SK-N-SH (cell line): ENCODE measurements at regions not wholly inside any gene's neighbourhood (a gene's known extent, or its start where the extent isn't known, plus 50 kb on each side); places are given as distances from the start of the nearest gene placed in this dataset.
"Not testable (repeated sequence)": the region's sequence is repeated elsewhere in the genome, so short reads cannot be mapped to it uniquely, and the experiment has no call there.

Experiments
- CTCF ChIA-PET: fragments of 300-600, 350-600 bp; formaldehyde crosslinking; extraction: SDS; loops from one replicate; lab custom pipeline; 2021; lab: Yijun Ruan, JAX
- POLR2A ChIA-PET: fragments of 350-600 bp; sonication (Branson Sonifier 250); formaldehyde crosslinking; extraction: SDS; loops from one replicate; lab custom pipeline; 2020; ENCODE audit warnings: antibody characterized with exemption, inconsistent platforms; lab: Yijun Ruan, JAX
- DNase-seq: peaks from one replicate; pipeline ENCODE4 v3.0.0; 2012
- H2AFZ ChIP-seq: fragments of 200-600 bp; sonication (generic); 2 replicates; pipeline ENCODE4 v1.8.1; 2016; ENCODE audit warnings: antibody characterized with exemption, mild to moderate bottlenecking, low read depth
- H3F3A ChIP-seq: fragments of 200-600 bp; sonication (generic); replicated peaks from 2 replicates; pipeline ENCODE3; 2016; ENCODE audit warnings: antibody characterized with exemption, mild to moderate bottlenecking; ENCODE audit not compliant: insufficient read depth
- H3K27ac ChIP-seq, 2 experiments: fragments of 200-500 bp in 1 of 2; fragments of 200-600 bp in 1 of 2; sonication (Bioruptor generic) in 1 of 2; sonication (generic), shearing (Covaris generic) in 1 of 2; 2 replicates each; pipeline versions ENCODE4 v1.5.1 to v1.6.1; 2014 to 2016; ENCODE audit warnings: low read depth in 2 of 2, inconsistent platforms in 1 of 2, low read length in 1 of 2, mild to moderate bottlenecking in 1 of 2, mixed read lengths in 1 of 2
- H3K27me3 ChIP-seq: fragments of 200-600 bp; sonication (generic), shearing (Covaris generic); 2 replicates; pipeline ENCODE4 v1.6.1; 2016; ENCODE audit warnings: mixed run types; ENCODE audit not compliant: insufficient read depth
- H3K36me3 ChIP-seq, 2 experiments: fragments of 200-500 bp in 1 of 2; fragments of 200-600 bp in 1 of 2; sonication (Bioruptor generic) in 1 of 2; sonication (generic) in 1 of 2; replicated peaks in 1 of 2; 2 replicates each; pipeline versions ENCODE3 to v1.5.1; 2014 to 2016; ENCODE audit warnings: low read length in 1 of 2, mild to moderate bottlenecking in 1 of 2; ENCODE audit not compliant: insufficient read depth in 2 of 2, control insufficient read depth in 1 of 2
- H3K4me1 ChIP-seq, 2 experiments: fragments of 200-500 bp in 1 of 2; fragments of 200-600 bp in 1 of 2; sonication (Bioruptor generic) in 1 of 2; sonication (generic), shearing (Covaris generic) in 1 of 2; 2 replicates each; pipeline versions ENCODE4 v1.5.1 to v1.6.1; 2014 to 2016; ENCODE audit warnings: low read depth in 1 of 2, low read length in 1 of 2, mixed run types in 1 of 2; ENCODE audit not compliant: insufficient read depth in 2 of 2, control insufficient read depth in 1 of 2
- H3K4me2 ChIP-seq: fragments of 200-600 bp; sonication (generic), shearing (Covaris generic); 2 replicates; pipeline ENCODE4 v1.6.1; 2017; ENCODE audit warnings: mixed run types
- H3K4me3 ChIP-seq, 2 experiments: fragments of 200-500 bp in 1 of 2; fragments of 200-600 bp in 1 of 2; sonication (Bioruptor generic) in 1 of 2; sonication (generic), shearing (Covaris generic) in 1 of 2; 2 replicates each; pipeline versions ENCODE4 v1.5.1 to v1.8.1; 2014 to 2016; ENCODE audit warnings: low read depth in 2 of 2, inconsistent platforms in 1 of 2, low read length in 1 of 2, mild to moderate bottlenecking in 1 of 2, mixed read lengths in 1 of 2, moderate library complexity in 1 of 2
- H3K79me2 ChIP-seq: fragments of 200-600 bp; sonication (generic); 2 replicates; pipeline ENCODE4 v1.8.1; 2017; ENCODE audit warnings: mild to moderate bottlenecking; ENCODE audit not compliant: insufficient read depth
- H3K9ac ChIP-seq: fragments of 200-600 bp; sonication (generic); 2 replicates; pipeline ENCODE4 v1.6.1; 2017; ENCODE audit warnings: mixed run types
- H3K9me2 ChIP-seq: fragments of 200-600 bp; sonication (generic); 2 replicates; pipeline ENCODE4 v1.6.1; 2017; ENCODE audit warnings: mixed run types
- H3K9me3 ChIP-seq: fragments of 200-600 bp; sonication (generic); 2 replicates; pipeline ENCODE4 v1.6.1; 2017; ENCODE audit warnings: mixed run types, mild to moderate bottlenecking, moderate library complexity
- H4K20me1 ChIP-seq: fragments of 200-600 bp; sonication (generic); 2 replicates; pipeline ENCODE4 v1.6.1; 2017; ENCODE audit warnings: mild to moderate bottlenecking, mixed run types; ENCODE audit not compliant: insufficient read depth
- CHD2 ChIP-seq: fragments of 150-350 bp; IDR thresholded peaks from 2 replicates; pipeline ENCODE4 v1.6.1; 2018; ENCODE audit warnings: low read length; ENCODE audit not compliant: partially characterized antibody
- ELF1 ChIP-seq: IDR thresholded peaks from 2 replicates; pipeline ENCODE4 v1.4.0; 2012
- EZH2phosphoT487 ChIP-seq: fragments of 200-600 bp; sonication (generic); IDR thresholded peaks from 2 replicates; pipeline ENCODE4 v1.6.1; 2017; ENCODE audit warnings: low read depth, mixed run types, mild to moderate bottlenecking, antibody characterized with exemption, moderate library complexity, borderline replicate concordance
- FOXJ3 ChIP-seq: sonication (generic); formaldehyde crosslinking; IDR thresholded peaks from 2 replicates; pipeline ENCODE4 v1.5.1; 2020; ENCODE audit warnings: mild to moderate bottlenecking, missing genetic modification reagents
- GABPA ChIP-seq: IDR thresholded peaks from 2 replicates; pipeline ENCODE4 v1.4.0; 2012; ENCODE audit warnings: low read depth, mild to moderate bottlenecking
- GATA2 ChIP-seq: sonication (generic); formaldehyde crosslinking; IDR thresholded peaks from 2 replicates; pipeline ENCODE4 v1.5.0; 2020; ENCODE audit warnings: mild to moderate bottlenecking, missing genetic modification reagents
- MEF2A ChIP-seq: IDR thresholded peaks from 2 replicates; pipeline ENCODE4 v1.4.0; 2012; ENCODE audit warnings: low read depth, borderline replicate concordance
- RAD21 ChIP-seq: IDR thresholded peaks from 2 replicates; pipeline ENCODE4 v1.6.1; 2012; ENCODE audit warnings: mild to moderate bottlenecking, low read length
- RCOR1 ChIP-seq: fragments of 150-350 bp; IDR thresholded peaks from 2 replicates; pipeline ENCODE4 v1.6.1; 2017; ENCODE audit warnings: antibody characterized with exemption, low read length
- RXRA ChIP-seq: IDR thresholded peaks from 2 replicates; pipeline ENCODE4 v1.4.0; 2012; ENCODE audit warnings: low read depth, mild to moderate bottlenecking, borderline replicate concordance
- SMC3 ChIP-seq: IDR thresholded peaks from 2 replicates; pipeline ENCODE4 v1.6.1; 2012; ENCODE audit warnings: low read depth, low read length, improper control_type of control experiment
- TAF1 ChIP-seq: IDR thresholded peaks from 2 replicates; pipeline ENCODE4 v1.6.1; 2012; ENCODE audit warnings: low read depth, mild to moderate bottlenecking, low read length, moderate library complexity, borderline replicate concordance
- TCF12 ChIP-seq: IDR thresholded peaks from 2 replicates; pipeline ENCODE4 v1.4.0; 2012
- USF1 ChIP-seq: IDR thresholded peaks from 2 replicates; pipeline ENCODE4 v1.4.0; 2012; ENCODE audit warnings: low read depth, borderline replicate concordance
- WGBS: methylation state at CpG from one replicate; pipeline ENCODE4 v1.1.6; 2017; ENCODE audit warnings: low lambda C conversion rate; 5-methylcytosine and 5-hydroxymethylcytosine counted together
- TF ChIP-seq, protein P1 (sequence below): IDR thresholded peaks from 2 replicates; pipeline ENCODE4 v1.4.0; 2012; ENCODE audit warnings: low read depth, borderline replicate concordance
- TF ChIP-seq, protein P2 (sequence below): IDR thresholded peaks from 2 replicates; pipeline ENCODE4 v1.4.0; 2012; ENCODE audit warnings: low read depth

- TF ChIP-seq TCF12 (no peak), USF1 (no peak), FOXJ3 (CRISPR knock-in tag) (no peak), GATA2 (CRISPR knock-in tag) (no peak), EZH2phosphoT487 (no peak), CHD2 (no peak)
Observed at GRCh38 chr5:82459626-82460025, 181.5 kb upstream of the RPS23 start (continued).

GRCh38 chr5:82455317-82455716 lies 177.2 kb upstream of the RPS23 start:
- DNase-seq, CTCF ChIA-PET, H3K9me3 ChIP-seq, H3F3A ChIP-seq, H3K27ac ChIP-seq, H3K9ac ChIP-seq, H3K4me2 ChIP-seq, H4K20me1 ChIP-seq, H2AFZ ChIP-seq, H3K79me2 ChIP-seq, POLR2A ChIA-PET, H3K27me3 ChIP-seq, H3K9me2 ChIP-seq, H3K4me1 ChIP-seq, H3K36me3 ChIP-seq, H3K4me3 ChIP-seq: not testable (repeated sequence)
- WGBS: 49% methylated on average over 4 of the region's 4 CpGs

DNA sequence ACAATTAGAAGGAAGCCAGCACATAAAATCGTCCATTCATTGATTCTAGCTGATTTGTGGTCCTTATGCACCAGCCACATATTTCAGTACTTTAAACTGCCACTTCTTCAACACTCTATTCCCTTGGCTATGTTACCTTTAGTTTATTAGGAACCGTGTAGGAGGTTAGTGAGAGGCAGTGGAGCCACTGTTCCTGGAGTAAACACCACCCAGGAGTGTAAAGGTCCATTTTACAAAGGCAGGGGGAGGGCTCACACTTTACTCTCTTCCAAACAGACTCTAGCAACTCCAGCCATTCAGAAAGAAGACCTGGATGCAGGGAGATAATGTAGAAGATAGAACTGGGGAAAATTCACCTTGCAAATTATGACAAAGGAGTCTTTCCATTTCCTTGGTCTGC lies 170.2 kb upstream of the RPS23 start:
- H3K9me3 ChIP-seq: no peaks in the 10 kb centered on the region
- TF ChIP-seq RXRA (no peak), USF1 (no peak), RAD21 (no peak), MEF2A (no peak), ELF1 (no peak), EZH2phosphoT487 (no peak), RCOR1 (no peak), TAF1 (no peak), TCF12 (no peak), GABPA (no peak), GATA2 (CRISPR knock-in tag) (no peak), SMC3 (no peak)
- TF ChIP-seq, protein P1, sequence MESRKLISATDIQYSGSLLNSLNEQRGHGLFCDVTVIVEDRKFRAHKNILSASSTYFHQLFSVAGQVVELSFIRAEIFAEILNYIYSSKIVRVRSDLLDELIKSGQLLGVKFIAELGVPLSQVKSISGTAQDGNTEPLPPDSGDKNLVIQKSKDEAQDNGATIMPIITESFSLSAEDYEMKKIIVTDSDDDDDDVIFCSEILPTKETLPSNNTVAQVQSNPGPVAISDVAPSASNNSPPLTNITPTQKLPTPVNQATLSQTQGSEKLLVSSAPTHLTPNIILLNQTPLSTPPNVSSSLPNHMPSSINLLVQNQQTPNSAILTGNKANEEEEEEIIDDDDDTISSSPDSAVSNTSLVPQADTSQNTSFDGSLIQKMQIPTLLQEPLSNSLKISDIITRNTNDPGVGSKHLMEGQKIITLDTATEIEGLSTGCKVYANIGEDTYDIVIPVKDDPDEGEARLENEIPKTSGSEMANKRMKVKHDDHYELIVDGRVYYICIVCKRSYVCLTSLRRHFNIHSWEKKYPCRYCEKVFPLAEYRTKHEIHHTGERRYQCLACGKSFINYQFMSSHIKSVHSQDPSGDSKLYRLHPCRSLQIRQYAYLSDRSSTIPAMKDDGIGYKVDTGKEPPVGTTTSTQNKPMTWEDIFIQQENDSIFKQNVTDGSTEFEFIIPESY: no peak
- TF ChIP-seq, protein P2, sequence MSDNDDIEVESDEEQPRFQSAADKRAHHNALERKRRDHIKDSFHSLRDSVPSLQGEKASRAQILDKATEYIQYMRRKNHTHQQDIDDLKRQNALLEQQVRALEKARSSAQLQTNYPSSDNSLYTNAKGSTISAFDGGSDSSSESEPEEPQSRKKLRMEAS: no peak
- WGBS: 20% methylated on average over 2 of the region's 2 CpGs

More for the DNA sequence above, 170.2 kb upstream of the RPS23 start:
- DNase-seq: no peak
- no peaks in the 10 kb centered on the region for H3K36me3 ChIP-seq
- ChIA-PET CTCF (no interaction called here), POLR2A (no interaction called here)
- H3K9me2 ChIP-seq: no peaks in the 10 kb centered on the region
- H3K79me2 ChIP-seq: no peaks in the 10 kb centered on the region
- H3K4me1 ChIP-seq: peaks cover 0 to 9% of the 10 kb centered on the region in 2 experiments; a peak in 2 of 4 replicates
- H3K27me3 ChIP-seq: no peaks in the 10 kb centered on the region
- H3K27ac ChIP-seq: no peak overlapping the region
- no peak overlapping the region for H2AFZ ChIP-seq
- no peak overlapping the region for H3K4me3 ChIP-seq
- no peak overlapping the region for H3K4me2 ChIP-seq
- H4K20me1 ChIP-seq: no peaks in the 10 kb centered on the region
- H3F3A ChIP-seq: no peaks in the 10 kb centered on the region
- H3K9ac ChIP-seq: no peak overlapping the region
